NCI-H2081 (cell line): ENCODE measurements at regions not wholly inside any gene's neighbourhood (a gene's known extent, or its start where the extent isn't known, plus 50 kb on each side); places are given as distances from the start of the nearest gene placed in this dataset.
"Not testable (repeated sequence)": the region's sequence is repeated elsewhere in the genome, so short reads cannot be mapped to it uniquely, and the experiment has no call there.

ENCODE experiments used
- DNase-seq, 2 experiments: peaks; one replicate each; lab custom pipeline; 2025; lab: John Stamatoyannopoulos, UW

DNA sequence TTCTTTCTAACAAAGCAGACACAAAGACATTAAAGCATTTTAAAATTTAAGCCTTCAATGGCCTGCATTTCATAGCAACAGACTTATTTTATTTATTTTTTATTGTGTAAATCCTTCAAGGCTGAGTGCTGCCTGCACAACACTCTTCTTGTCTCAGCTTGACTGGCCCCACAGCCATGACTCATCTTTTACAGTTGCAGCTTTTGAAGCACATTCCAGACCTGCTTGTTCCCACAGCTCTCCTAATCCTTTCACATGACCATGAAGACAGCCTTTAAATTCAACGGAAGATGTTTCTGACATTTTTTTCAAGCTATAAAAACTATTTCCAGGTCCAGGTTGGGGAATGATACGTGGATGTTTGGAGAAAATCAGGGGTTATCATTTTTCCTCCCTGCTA is 276.9 kb upstream of the TACR3 start:
- DNase-seq = no peak

- peak in 1 of 2 experiments; percentile 44 for DNase-seq
Observed at GRCh38 chr4:103996064-103996463, 276.3 kb upstream of the TACR3 start.

DNA sequence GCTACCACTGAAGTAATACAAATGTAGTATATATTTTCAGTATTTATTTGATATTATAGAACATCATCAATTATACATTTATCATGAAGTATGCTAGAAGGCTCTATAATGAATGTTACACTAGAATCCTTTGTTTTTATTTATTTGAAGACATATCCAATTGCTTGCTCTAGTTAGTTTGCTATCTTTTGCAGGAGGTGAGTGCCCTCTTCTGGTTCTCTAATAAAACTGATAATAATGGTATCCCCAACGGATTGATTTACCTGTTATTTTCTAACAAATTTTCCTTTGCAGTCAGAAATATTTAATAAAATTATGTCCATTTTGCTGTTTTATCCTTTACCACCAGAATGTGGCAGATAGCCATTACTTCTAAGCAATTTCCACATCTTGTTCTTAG is 274.3 kb upstream of the TACR3 start:
- peak in 1 of 2 experiments; percentile 32 for DNase-seq

GRCh38 chr4:103982454-103982853 is 262.7 kb upstream of the TACR3 start:
- DNase-seq = no peak

GRCh38 chr4:103948244-103949018 is 228.6 kb upstream of the TACR3 start:
- no peak for DNase-seq

GRCh38 chr4:103947617-103948016 is 227.8 kb upstream of the TACR3 start:
- no peak for DNase-seq

DNA sequence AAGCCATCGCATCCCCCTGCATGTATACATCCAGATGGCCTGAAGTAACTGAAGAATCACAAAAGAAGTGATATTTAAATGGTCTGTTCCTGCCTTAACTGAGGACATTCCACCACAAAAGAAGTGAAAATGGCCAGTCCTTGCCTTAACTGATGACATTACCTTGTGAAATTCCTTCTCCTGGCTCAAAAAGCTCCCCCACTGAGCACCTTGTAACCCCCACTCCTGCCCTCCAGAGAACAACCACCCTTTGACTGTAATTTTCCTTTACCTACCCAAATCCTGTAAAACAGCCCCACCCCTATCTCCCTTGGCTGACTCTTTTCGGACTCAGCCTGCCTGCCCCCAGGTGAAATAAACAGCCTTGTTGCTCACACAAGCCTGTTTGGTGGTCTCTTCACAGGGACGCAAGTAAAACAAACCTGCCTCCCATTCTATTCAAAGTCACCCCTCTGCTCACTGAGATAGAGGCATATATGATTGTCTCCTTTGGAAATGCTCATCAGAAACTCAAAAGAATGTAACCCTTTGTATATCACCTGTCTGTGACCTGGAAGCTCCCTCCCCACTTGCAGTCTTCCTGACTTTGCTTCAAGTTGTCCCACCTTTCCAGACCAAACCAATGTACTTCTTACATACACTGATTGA is 227.0 kb upstream of the TACR3 start:
- not testable (repeated sequence) for DNase-seq

- no peak for DNase-seq
Observed at GRCh38 chr4:103938488-103938887, 218.7 kb upstream of the TACR3 start.

- DNase-seq = no peak
Observed at GRCh38 chr4:103936653-103937145, 216.9 kb upstream of the TACR3 start.

GRCh38 chr4:103934178-103934789 is 214.5 kb upstream of the TACR3 start:
- DNase-seq = peak; percentile 29 to 51

- no peak for DNase-seq
Observed at GRCh38 chr4:103928370-103928769, 208.6 kb upstream of the TACR3 start.

DNA sequence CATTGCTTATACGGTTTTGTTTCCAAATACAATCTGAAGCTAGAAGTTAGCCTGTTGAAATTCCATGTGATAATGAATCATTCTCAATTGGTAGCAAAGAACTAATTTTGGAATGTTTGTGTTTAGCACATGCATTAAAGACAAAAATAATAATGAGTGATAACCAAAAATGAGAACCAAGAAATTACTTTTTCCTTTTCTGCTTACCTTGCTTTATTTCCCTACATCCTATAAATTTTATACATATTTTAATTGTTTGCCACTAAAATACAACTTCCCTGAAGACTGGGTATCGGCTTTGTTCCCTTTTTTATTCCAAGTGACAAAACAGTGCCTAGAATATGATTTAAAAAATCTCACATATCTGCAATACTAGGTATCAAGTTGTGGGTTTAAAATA is 203.8 kb upstream of the TACR3 start:
- DNase-seq = no peak

- no peak for DNase-seq
Observed at GRCh38 chr4:103918214-103918613, 198.4 kb upstream of the TACR3 start.

GRCh38 chr4:103915224-103915869 is 195.6 kb upstream of the TACR3 start:
- peak in 1 of 2 experiments; percentile 0 for DNase-seq

DNA sequence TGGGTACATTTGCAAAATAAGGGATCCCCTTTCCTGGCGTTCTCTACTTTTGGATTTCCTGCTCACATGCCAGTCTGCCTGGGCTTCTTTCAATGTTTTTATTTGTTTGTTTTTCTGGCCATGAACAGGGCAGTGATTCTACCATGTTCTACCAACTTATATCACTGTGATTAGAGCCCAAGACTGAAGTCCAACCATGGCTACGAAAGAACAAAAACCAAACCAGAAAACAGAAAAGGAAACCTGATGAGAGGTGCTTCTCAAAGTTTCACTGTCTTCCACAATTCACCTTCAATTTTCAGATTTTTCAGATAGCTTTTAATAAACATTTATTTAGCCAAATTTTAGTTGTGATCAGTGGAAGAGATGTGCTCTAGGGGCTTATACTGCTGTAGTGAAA is 187.6 kb upstream of the TACR3 start:
- DNase-seq = no peak

- DNase-seq = no peak
Observed at GRCh38 chr4:103904123-103904522, 184.3 kb upstream of the TACR3 start.

- no peak for DNase-seq
Observed at GRCh38 chr4:103902730-103903129, 182.9 kb upstream of the TACR3 start.

GRCh38 chr4:103895876-103896465 is 176.2 kb upstream of the TACR3 start:
- peak in 1 of 2 experiments; percentile 0 for DNase-seq

- DNase-seq = no peak
Observed at GRCh38 chr4:103892586-103892985, 172.8 kb upstream of the TACR3 start.

- DNase-seq = no peak
Observed at GRCh38 chr4:103887191-103887590, 167.4 kb upstream of the TACR3 start.

DNA sequence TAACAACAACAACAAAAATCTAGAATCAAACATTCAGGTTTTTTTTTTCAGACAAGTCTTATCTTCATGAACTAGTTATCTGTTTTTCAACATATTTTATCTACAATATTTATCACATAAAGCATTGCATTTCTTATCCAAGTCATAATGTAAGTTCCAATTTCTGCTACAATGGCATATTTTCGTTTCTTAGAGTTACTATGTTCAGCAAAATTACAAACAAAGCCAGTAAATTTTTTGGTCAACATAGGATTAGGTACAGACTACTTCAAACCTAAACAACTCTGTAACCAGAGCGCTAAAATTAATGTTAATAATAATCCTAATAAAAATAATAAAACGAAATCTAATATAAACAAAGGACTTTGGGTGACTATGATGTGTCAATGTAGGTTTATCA is 165.4 kb upstream of the TACR3 start:
- no peak for DNase-seq

- DNase-seq = no peak
Observed at GRCh38 chr4:103867311-103867710, 147.5 kb upstream of the TACR3 start.
